Caco-2 (cell line): ENCODE measurements at regions not wholly inside any gene's neighbourhood (a gene's known extent, or its start where the extent isn't known, plus 50 kb on each side); places are given as distances from the start of the nearest gene placed in this dataset.

ENCODE experiments used
- BruUV-seq: library from RNA; stranded (reverse); fragments of 400-500 nt; replicated peaks from 2 replicates; lab custom pipeline; 2021; lab: Mats Ljungman, UMichigan
- CTCF ChIA-PET: fragments of 300-600 bp; sonication (Branson Sonifier 250); formaldehyde crosslinking; loops from one replicate; lab custom pipeline; 2022; ENCODE audit warnings: antibody characterized with exemption; lab: Charles Lee
- POLR2A ChIA-PET: fragments of 300-600 bp; sonication (Branson Sonifier 250); formaldehyde crosslinking; loops from one replicate; lab custom pipeline; 2022; ENCODE audit warnings: antibody characterized with exemption; lab: Charles Lee
- DNase-seq, 2 experiments: peaks; one replicate each; pipeline versions ENCODE4 v3.0.0 to v3.0.0-alpha.2; 2020 to 2022
- H3K27me3 ChIP-seq: replicated peaks from 2 replicates; pipeline ENCODE4 v1.6.0; 2011; ENCODE audit warnings: low read length; ENCODE audit not compliant: control insufficient read depth, insufficient read depth
- H3K36me3 ChIP-seq: 2 replicates; pipeline ENCODE4 v1.5.1; 2011; ENCODE audit warnings: low read length; ENCODE audit not compliant: control insufficient read depth, insufficient read depth
- H3K4me1 ChIP-seq: fragments of 250-450 bp; sonication (Bioruptor Pico); 2 replicates; pipeline ENCODE4 v1.5.1; 2020; ENCODE audit warnings: mild to moderate bottlenecking
- H3K4me3 ChIP-seq: 2 replicates; pipeline ENCODE4 v1.5.1; 2011; ENCODE audit warnings: low read depth, mild to moderate bottlenecking, control low read depth, low read length
- H3K9me3 ChIP-seq: fragments of 250-450 bp; sonication (Bioruptor Pico); 2 replicates; pipeline ENCODE4 v1.5.1; 2020; ENCODE audit warnings: mild to moderate bottlenecking, moderate library complexity
- H3K27ac Mint-ChIP-seq: one replicate; pipeline ENCODE4 v1.8.0; 2022; ENCODE audit warnings: mixed read lengths; ENCODE audit not compliant: unreplicated experiment
- H3K27me3 Mint-ChIP-seq: one replicate; pipeline ENCODE4 v1.8.0; 2022; ENCODE audit warnings: mixed read lengths; ENCODE audit not compliant: insufficient read depth, unreplicated experiment
- H3K36me3 Mint-ChIP-seq: one replicate; pipeline ENCODE4 v1.8.0; 2022; ENCODE audit warnings: mild to moderate bottlenecking, mixed read lengths; ENCODE audit not compliant: insufficient read depth, unreplicated experiment
- H3K4me1 Mint-ChIP-seq: one replicate; pipeline ENCODE4 v1.8.0; 2022; ENCODE audit warnings: low read depth, mixed read lengths; ENCODE audit not compliant: unreplicated experiment
- H3K4me3 Mint-ChIP-seq: one replicate; pipeline ENCODE4 v1.8.0; 2022; ENCODE audit warnings: mild to moderate bottlenecking, moderate library complexity, mixed read lengths; ENCODE audit not compliant: unreplicated experiment
- H3K9me3 Mint-ChIP-seq: one replicate; pipeline ENCODE4 v1.8.0; 2022; ENCODE audit warnings: mixed read lengths; ENCODE audit not compliant: unreplicated experiment
- CTCF ChIP-seq, 2 experiments: fragments of 200-600 bp in 1 of 2; IDR thresholded peaks; 1 replicate in 1 of 2; 2 replicates in 1 of 2; pipeline versions ENCODE4 v1.5.1 to v1.8.0; 2011 to 2022; ENCODE audit warnings: antibody characterized with exemption in 1 of 2, control low read depth in 1 of 2, inconsistent platforms in 1 of 2, low read depth in 1 of 2, low read length in 1 of 2, mild to moderate bottlenecking in 1 of 2, moderate library complexity in 1 of 2; ENCODE audit not compliant: insufficient read depth in 1 of 2, severe bottlenecking in 1 of 2, unreplicated experiment in 1 of 2
- intact Hi-C: fragments of 100-400 bp; cut with micrococcal nuclease; formaldehyde crosslinking; loops from one replicate; pipeline ENCODE4 v1.10.0; 2022; ENCODE audit not compliant: unreplicated experiment

- no peaks in the 10 kb centered on the region; the same call in 1 of the 2 replicates for H3K36me3 ChIP-seq
- DNase-seq: no peak
- peaks cover 19% of the 10 kb centered on the region for H3K4me1 Mint-ChIP-seq
- POLR2A ChIA-PET: interaction anchor here (1.2 kb wide), 1 partner anchor 95 kb away, joined by 4 read pairs; the partner anchor contains the start of gene RHOB
- CTCF ChIA-PET: no interaction called here
- H3K4me3 Mint-ChIP-seq: no peak overlapping the region
- H3K27ac Mint-ChIP-seq: no peak overlapping the region
- H3K9me3 ChIP-seq: no peaks in the 10 kb centered on the region
- no TSS peak for BruUV-seq
- intact Hi-C loops: no loop called here
- no peaks in the 10 kb centered on the region for H3K9me3 Mint-ChIP-seq
- H3K4me3 ChIP-seq: no peak overlapping the region
- H3K4me1 ChIP-seq: peaks cover 16% of the 10 kb centered on the region
- H3K27me3 Mint-ChIP-seq: no peaks in the 10 kb centered on the region
- H3K27me3 ChIP-seq: no peaks in the 10 kb centered on the region
- no peak for TF ChIP-seq CTCF (IDR thresholded peaks at IDR 0.05; ENCODE audit: insufficient read depth in 1 of 2, low read depth in 1 of 2, low read length in 1 of 2, severe bottlenecking in 1 of 2, unreplicated experiment in 1 of 2)
- H3K36me3 Mint-ChIP-seq: no peaks in the 10 kb centered on the region
These were observed 94.8 kb downstream of the RHOB start for GRCh38 chr2:20541651-20542050.

- no TSS peak for BruUV-seq
- Mint-ChIP-seq H3K27me3 (no peaks in the 10 kb centered on the region), H3K9me3 (no peaks in the 10 kb centered on the region), H3K4me1 (peaks cover 19% of the 10 kb centered on the region), H3K4me3 (no peak overlapping the region), H3K36me3 (no peaks in the 10 kb centered on the region), H3K27ac (no peak overlapping the region)
- ChIA-PET CTCF (no interaction called here), POLR2A (interaction anchor here (1.2 kb wide), 1 partner anchor 95 kb away, joined by 4 read pairs; the partner anchor contains the start of gene RHOB)
- Histone ChIP-seq H3K27me3 (no peaks in the 10 kb centered on the region), H3K36me3 (no peaks in the 10 kb centered on the region; the same call in 1 of the 2 replicates), H3K4me1 (peaks cover 16% of the 10 kb centered on the region), H3K9me3 (no peaks in the 10 kb centered on the region), H3K4me3 (no peak overlapping the region)
- intact Hi-C loops: no loop called here
- DNase-seq: no peak
- TF ChIP-seq CTCF (IDR thresholded peaks at IDR 0.05; ENCODE audit: insufficient read depth in 1 of 2, low read depth in 1 of 2, low read length in 1 of 2, severe bottlenecking in 1 of 2, unreplicated experiment in 1 of 2): no peak
These were observed 95.4 kb downstream of the RHOB start for GRCh38 chr2:20542269-20542668.

GRCh38 chr2:20542746-20543468 is 96.0 kb downstream of the RHOB start:
- no peaks in the 10 kb centered on the region for H3K9me3 ChIP-seq
- peaks cover 10% of the 10 kb centered on the region for H3K4me1 ChIP-seq
- peaks cover 12% of the 10 kb centered on the region for H3K4me1 Mint-ChIP-seq
- H3K9me3 Mint-ChIP-seq: no peaks in the 10 kb centered on the region
- H3K36me3 ChIP-seq: no peaks in the 10 kb centered on the region; the same call in 1 of the 2 replicates
- intact Hi-C loops: no loop called here
- DNase-seq: no peak
- CTCF ChIA-PET: interaction anchor here (0.5 kb wide), 1 partner anchor 107 kb away, joined by 3 read pairs; no protein-coding TSS in a partner anchor
- no peak for TF ChIP-seq CTCF (IDR thresholded peaks at IDR 0.05; ENCODE audit: insufficient read depth in 1 of 2, low read depth in 1 of 2, low read length in 1 of 2, severe bottlenecking in 1 of 2, unreplicated experiment in 1 of 2)
- H3K27me3 ChIP-seq: no peaks in the 10 kb centered on the region
- H3K4me3 ChIP-seq: no peak overlapping the region
- POLR2A ChIA-PET: no interaction called here
- no peaks in the 10 kb centered on the region for H3K36me3 Mint-ChIP-seq
- no peak overlapping the region for H3K27ac Mint-ChIP-seq
- no peaks in the 10 kb centered on the region for H3K27me3 Mint-ChIP-seq
- no peak overlapping the region for H3K4me3 Mint-ChIP-seq
- BruUV-seq: no TSS peak
